HCT116 (cell line): ENCODE measurements at regions not wholly inside any gene's neighbourhood (a gene's known extent, or its start where the extent isn't known, plus 50 kb on each side); places are given as distances from the start of the nearest gene placed in this dataset.

Experiments
- ATAC-seq: fragments of 200-7000 bp; cut with Tn5 transposase; 2 replicates; pipeline ENCODE4 v1.9.1; 2020; ENCODE audit warnings: mild to moderate bottlenecking, moderate library complexity
- BruUV-seq: library from RNA; stranded (reverse); fragments of 400-500 nt; replicated peaks from 2 replicates; lab custom pipeline; 2021; lab: Mats Ljungman, UMichigan
- CTCF ChIA-PET: fragments of 300-600 bp; sonication (Branson Sonifier 250); formaldehyde crosslinking; loops from one replicate; lab custom pipeline; 2021; ENCODE audit warnings: antibody characterized with exemption; lab: Charles Lee
- POLR2A ChIA-PET: fragments of 300-600, 350-600 bp; sonication (Branson Sonifier 250); formaldehyde crosslinking; loops from one replicate; lab custom pipeline; 2021; ENCODE audit warnings: antibody characterized with exemption; lab: Charles Lee
- RAD21 ChIA-PET, 2 experiments: fragments of 300-600 bp; sonication (Branson Sonifier 250); formaldehyde crosslinking; loops; one replicate each; lab custom pipeline; 2023; ENCODE audit warnings: low total read pairs in 2 of 2; ENCODE audit not compliant: uncharacterized antibody in 2 of 2, unreplicated experiment in 2 of 2, low non-redundant PET in 1 of 2; lab: Charles Lee
- DNase-seq: peaks from one replicate; pipeline ENCODE4 v3.0.0-alpha.2; 2010; ENCODE audit warnings: low read depth, low spot score
- H2AFZ ChIP-seq: fragments of 200-600 bp; shearing (Covaris generic), sonication (generic); 2 replicates; pipeline ENCODE4 v1.6.1; 2017; ENCODE audit warnings: low read depth, mixed run types, mixed read lengths, antibody characterized with exemption, low read length; ENCODE audit not compliant: poor library complexity, severe bottlenecking
- H3K27ac ChIP-seq: 2 replicates; pipeline ENCODE4 v1.5.1; 2012; ENCODE audit warnings: low read depth, low read length
- H3K27me3 ChIP-seq: fragments of 200-600 bp; sonication (generic); 2 replicates; pipeline ENCODE4 v1.6.1; 2016; ENCODE audit warnings: mixed run types, low read length, mixed read lengths; ENCODE audit not compliant: insufficient read depth
- H3K36me3 ChIP-seq, 2 experiments: fragments of 200-500 bp in 1 of 2; fragments of 200-600 bp in 1 of 2; sonication (Bioruptor generic) in 1 of 2; sonication (generic) in 1 of 2; 2 replicates each; pipeline versions ENCODE4 v1.5.1 to v1.6.1; 2014 to 2016; ENCODE audit warnings: low read length in 2 of 2, inconsistent platforms in 1 of 2, mixed read lengths in 1 of 2, mixed run types in 1 of 2; ENCODE audit not compliant: insufficient read depth in 2 of 2, control insufficient read depth in 1 of 2
- H3K4me1 ChIP-seq, 2 experiments: fragments of 200-600 bp in 1 of 2; sonication (generic) in 1 of 2; 2 replicates each; pipeline versions ENCODE4 v1.5.1 to v1.6.1; 2012 to 2017; ENCODE audit warnings: low read length in 2 of 2, inconsistent platforms in 1 of 2, mild to moderate bottlenecking in 1 of 2, mixed read lengths in 1 of 2, mixed run types in 1 of 2, moderate library complexity in 1 of 2; ENCODE audit not compliant: insufficient read depth in 2 of 2, control insufficient read depth in 1 of 2
- H3K4me2 ChIP-seq: fragments of 200-600 bp; sonication (generic); 2 replicates; pipeline ENCODE4 v1.6.1; 2017; ENCODE audit warnings: mixed run types, low read length, mixed read lengths
- H3K4me3 ChIP-seq, 2 experiments: fragments of 200-600 bp in 1 of 2; sonication (generic) in 1 of 2; replicated peaks in 1 of 2; 2 replicates each; pipeline ENCODE4 v1.5.1; 2011 to 2016; ENCODE audit warnings: low read length in 2 of 2, control low read depth in 1 of 2, low read depth in 1 of 2, mild to moderate bottlenecking in 1 of 2, mixed read lengths in 1 of 2, mixed run types in 1 of 2
- H3K79me2 ChIP-seq: fragments of 200-600 bp; sonication (generic); 2 replicates; pipeline ENCODE4 v1.6.1; 2017; ENCODE audit warnings: mild to moderate bottlenecking, mixed run types, low read length, moderate library complexity, mixed read lengths; ENCODE audit not compliant: insufficient read depth
- H3K9ac ChIP-seq: fragments of 200-600 bp; sonication (generic); 2 replicates; pipeline ENCODE4 v1.6.1; 2016; ENCODE audit warnings: low read length, mixed read lengths
- H3K9me2 ChIP-seq: fragments of 200-600 bp; sonication (generic), shearing (Covaris generic); 2 replicates; pipeline ENCODE4 v1.6.1; 2017; ENCODE audit warnings: mixed run types, mild to moderate bottlenecking, moderate library complexity; ENCODE audit not compliant: insufficient read depth
- H3K9me3 ChIP-seq, 2 experiments: fragments of 200-500 bp in 1 of 2; fragments of 200-600 bp in 1 of 2; sonication (Bioruptor generic) in 1 of 2; sonication (generic) in 1 of 2; 2 replicates each; pipeline ENCODE4 v1.6.1; 2014 to 2017; ENCODE audit warnings: low read length in 2 of 2, mixed read lengths in 2 of 2, inconsistent platforms in 1 of 2, low read depth in 1 of 2, mild to moderate bottlenecking in 1 of 2, mixed run types in 1 of 2, moderate library complexity in 1 of 2; ENCODE audit not compliant: control insufficient read depth in 1 of 2, insufficient read depth in 1 of 2
- H4K20me1 ChIP-seq: fragments of 200-600 bp; sonication (generic), shearing (Covaris generic); 2 replicates; pipeline ENCODE4 v1.6.1; 2017; ENCODE audit warnings: mixed run types, mild to moderate bottlenecking, moderate library complexity; ENCODE audit not compliant: insufficient read depth
- ATF3 ChIP-seq: IDR thresholded peaks from 2 replicates; pipeline ENCODE4 v1.6.1; 2012
- CTCF ChIP-seq, 3 experiments: fragments of 200-600 bp in 1 of 3; sonication (generic) in 1 of 3; IDR thresholded peaks in 2 of 3; conservative IDR thresholded peaks in 1 of 3; 2 replicates each; pipeline ENCODE4 v1.5.1; 2012 to 2017; ENCODE audit warnings: low read depth in 2 of 3, low read length in 2 of 3, antibody characterized with exemption in 1 of 3, borderline replicate concordance in 1 of 3, control low read depth in 1 of 3, mild to moderate bottlenecking in 1 of 3, mixed read lengths in 1 of 3, mixed run types in 1 of 3, moderate library complexity in 1 of 3; ENCODE audit not compliant: insufficient read depth in 1 of 3
- EGR1 ChIP-seq: IDR thresholded peaks from 2 replicates; pipeline ENCODE4 v1.6.1; 2012; ENCODE audit warnings: low read depth
- ELF1 ChIP-seq: IDR thresholded peaks from 2 replicates; pipeline ENCODE4 v1.6.1; 2012; ENCODE audit warnings: low read depth, borderline replicate concordance
- POLR2A ChIP-seq: IDR thresholded peaks from 2 replicates; pipeline ENCODE4 v1.7.0; 2011; ENCODE audit warnings: borderline replicate concordance; ENCODE audit not compliant: insufficient read depth, insufficient read length; ENCODE audit errors: extremely low read depth
- REST ChIP-seq: IDR thresholded peaks from 2 replicates; pipeline ENCODE4 v1.6.1; 2012; ENCODE audit warnings: low read depth
- SP1 ChIP-seq: IDR thresholded peaks from 2 replicates; pipeline ENCODE4 v1.6.1; 2012; ENCODE audit warnings: low read depth
- YY1 ChIP-seq: IDR thresholded peaks from 2 replicates; pipeline ENCODE4 v1.6.1; 2011; ENCODE audit warnings: low read length, low read depth, moderate library complexity, mild to moderate bottlenecking; ENCODE audit not compliant: insufficient replicate concordance; ENCODE audit errors: extremely low read depth
- ZNF274 ChIP-seq: fragments of 200-500 bp; sonication (Bioruptor generic); IDR thresholded peaks from 2 replicates; pipeline ENCODE4 v1.6.1; 2014; ENCODE audit warnings: mild to moderate bottlenecking, low read depth, low read length, inconsistent platforms
- intact Hi-C: fragments of 100-400 bp; cut with micrococcal nuclease; formaldehyde crosslinking; loops from 2 replicates; pipeline ENCODE4 v1.10.0; 2022

- Histone ChIP-seq H3K27ac (no peak overlapping the region), H3K36me3 (no peaks in the 10 kb centered on the region), H3K79me2 (no peaks in the 10 kb centered on the region), H3K4me2 (no peak overlapping the region), H3K4me1 (0 out of 4 replicates have a peak, but pooled peaks cover 0 to 3% of the 10 kb centered on the region in 2 experiments), H2AFZ (no peak overlapping the region), H3K9me2 (no peaks in the 10 kb centered on the region), H3K9ac (no peak overlapping the region), H3K9me3 (no peaks in the 10 kb centered on the region; a peak in 1 of 4 replicates), H4K20me1 (no peaks in the 10 kb centered on the region), H3K27me3 (no peaks in the 10 kb centered on the region), H3K4me3 (no peak overlapping the region)
- intact Hi-C loops, result no loop called here
- no peak for ATAC-seq
- TF ChIP-seq YY1 (no peak), SP1 (no peak), POLR2A (no peak), ZNF274 (no peak), ATF3 (no peak), EGR1 (no peak), REST (no peak), ELF1 (no peak), CTCF (IDR thresholded peaks at IDR 0.05 in 2 of 3, conservative IDR thresholded peaks at IDR 0.05 in 1 of 3; ENCODE audit: borderline replicate concordance in 1 of 3, insufficient read depth in 1 of 3, low read depth in 2 of 3, low read length in 2 of 3) (no peak)
- CTCF ChIA-PET, result no interaction called here
- RAD21 ChIA-PET, result no interaction called here
- BruUV-seq, result no TSS peak
- POLR2A ChIA-PET, result no interaction called here
- DNase-seq, result no peak
Measured at GRCh38 chr5:120150770-120151169, 313.3 kb upstream of the PRR16 start.
